Chondrocyte (in vitro differentiated cells): ENCODE measurements at regions not wholly inside any gene's neighbourhood (a gene's known extent, or its start where the extent isn't known, plus 50 kb on each side); places are given as distances from the start of the nearest gene placed in this dataset.

Experiments
- DNase-seq: peaks from one replicate; pipeline ENCODE4 v3.0.0; 2021; ENCODE audit warnings: mixed read lengths, low spot score
- H3K27ac Mint-ChIP-seq: one replicate; pipeline ENCODE4 v1.8.0; 2021; ENCODE audit warnings: mild to moderate bottlenecking, moderate library complexity, mixed read lengths; ENCODE audit not compliant: unreplicated experiment
- H3K27me3 Mint-ChIP-seq: 2 replicates; pipeline ENCODE4 v1.8.0; 2021; ENCODE audit warnings: low read depth, mixed read lengths
- H3K36me3 Mint-ChIP-seq: 2 replicates; pipeline ENCODE4 v1.8.0; 2021; ENCODE audit warnings: low read depth, mixed read lengths
- H3K4me1 Mint-ChIP-seq: 2 replicates; pipeline ENCODE4 v1.8.0; 2021; ENCODE audit warnings: low read depth, mild to moderate bottlenecking, mixed read lengths
- H3K4me3 Mint-ChIP-seq: one replicate; pipeline ENCODE4 v1.8.0; 2021; ENCODE audit warnings: mild to moderate bottlenecking, moderate library complexity, mixed read lengths; ENCODE audit not compliant: unreplicated experiment
- H3K9me3 Mint-ChIP-seq: 2 replicates; pipeline ENCODE4 v1.8.0; 2021; ENCODE audit warnings: low read depth, mixed read lengths
- TF ChIP-seq, protein P1 (sequence below): fragments of 200-600 bp; sonication (generic); IDR thresholded peaks from 2 replicates; pipeline ENCODE4 v1.5.0; 2021; ENCODE audit warnings: antibody characterized with exemption, mild to moderate bottlenecking, moderate library complexity

- no peak for DNase-seq
- Mint-ChIP-seq H3K4me3 (no peak overlapping the region), H3K27ac (no peak overlapping the region), H3K36me3 (no peaks in the 10 kb centered on the region), H3K4me1 (no peaks in the 10 kb centered on the region), H3K9me3 (no peaks in the 10 kb centered on the region), H3K27me3 (peaks cover 51% of the 10 kb centered on the region)
- TF ChIP-seq, protein P1, sequence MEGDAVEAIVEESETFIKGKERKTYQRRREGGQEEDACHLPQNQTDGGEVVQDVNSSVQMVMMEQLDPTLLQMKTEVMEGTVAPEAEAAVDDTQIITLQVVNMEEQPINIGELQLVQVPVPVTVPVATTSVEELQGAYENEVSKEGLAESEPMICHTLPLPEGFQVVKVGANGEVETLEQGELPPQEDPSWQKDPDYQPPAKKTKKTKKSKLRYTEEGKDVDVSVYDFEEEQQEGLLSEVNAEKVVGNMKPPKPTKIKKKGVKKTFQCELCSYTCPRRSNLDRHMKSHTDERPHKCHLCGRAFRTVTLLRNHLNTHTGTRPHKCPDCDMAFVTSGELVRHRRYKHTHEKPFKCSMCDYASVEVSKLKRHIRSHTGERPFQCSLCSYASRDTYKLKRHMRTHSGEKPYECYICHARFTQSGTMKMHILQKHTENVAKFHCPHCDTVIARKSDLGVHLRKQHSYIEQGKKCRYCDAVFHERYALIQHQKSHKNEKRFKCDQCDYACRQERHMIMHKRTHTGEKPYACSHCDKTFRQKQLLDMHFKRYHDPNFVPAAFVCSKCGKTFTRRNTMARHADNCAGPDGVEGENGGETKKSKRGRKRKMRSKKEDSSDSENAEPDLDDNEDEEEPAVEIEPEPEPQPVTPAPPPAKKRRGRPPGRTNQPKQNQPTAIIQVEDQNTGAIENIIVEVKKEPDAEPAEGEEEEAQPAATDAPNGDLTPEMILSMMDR, result no peak
Observed at GRCh38 chr22:22047266-22047665, 64.7 kb upstream of the TOP3B start.

- Mint-ChIP-seq H3K36me3 (no peaks in the 10 kb centered on the region), H3K9me3 (no peaks in the 10 kb centered on the region), H3K27ac (no peak overlapping the region), H3K27me3 (peaks cover 50% of the 10 kb centered on the region), H3K4me1 (no peaks in the 10 kb centered on the region), H3K4me3 (no peak overlapping the region)
- DNase-seq, result no peak
- TF ChIP-seq, protein P1, result no peak
Observed at GRCh38 chr22:22046370-22046769, 63.8 kb upstream of the TOP3B start.

- H3K36me3 Mint-ChIP-seq, result no peaks in the 10 kb centered on the region
- no peak for DNase-seq
- H3K27me3 Mint-ChIP-seq, result peaks cover 46% of the 10 kb centered on the region
- no peak overlapping the region for H3K27ac Mint-ChIP-seq
- H3K4me3 Mint-ChIP-seq, result no peak overlapping the region
- TF ChIP-seq, protein P1, result no peak
- H3K9me3 Mint-ChIP-seq, result no peaks in the 10 kb centered on the region
- no peaks in the 10 kb centered on the region for H3K4me1 Mint-ChIP-seq
Observed at GRCh38 chr22:22045571-22046335, 63.2 kb upstream of the TOP3B start.

DNA sequence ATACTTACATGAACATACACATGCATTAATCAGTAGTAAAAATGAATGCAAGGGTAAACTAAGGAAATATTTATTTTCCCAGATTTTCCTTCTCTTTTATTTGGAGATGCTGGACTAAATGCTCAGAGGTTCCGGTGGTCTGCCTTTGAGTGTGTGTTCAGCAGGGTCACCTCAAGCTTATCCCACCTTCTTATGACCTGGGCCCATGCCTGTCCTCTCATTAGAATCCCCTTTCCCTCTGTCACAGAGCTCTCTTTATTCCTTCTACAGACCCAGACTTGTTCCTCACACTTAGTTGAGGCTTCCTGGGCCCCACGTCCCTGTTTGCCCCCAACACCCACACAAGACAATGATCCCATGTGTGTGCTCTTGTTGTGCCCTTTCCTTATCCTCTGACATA lies 61.6 kb upstream of the TOP3B start:
- Mint-ChIP-seq H3K27ac (no peak overlapping the region), H3K9me3 (no peaks in the 10 kb centered on the region), H3K36me3 (no peaks in the 10 kb centered on the region), H3K4me1 (no peaks in the 10 kb centered on the region), H3K4me3 (no peak overlapping the region), H3K27me3 (peaks cover 53% of the 10 kb centered on the region)
- TF ChIP-seq, protein P1, result no peak
- no peak for DNase-seq

DNA sequence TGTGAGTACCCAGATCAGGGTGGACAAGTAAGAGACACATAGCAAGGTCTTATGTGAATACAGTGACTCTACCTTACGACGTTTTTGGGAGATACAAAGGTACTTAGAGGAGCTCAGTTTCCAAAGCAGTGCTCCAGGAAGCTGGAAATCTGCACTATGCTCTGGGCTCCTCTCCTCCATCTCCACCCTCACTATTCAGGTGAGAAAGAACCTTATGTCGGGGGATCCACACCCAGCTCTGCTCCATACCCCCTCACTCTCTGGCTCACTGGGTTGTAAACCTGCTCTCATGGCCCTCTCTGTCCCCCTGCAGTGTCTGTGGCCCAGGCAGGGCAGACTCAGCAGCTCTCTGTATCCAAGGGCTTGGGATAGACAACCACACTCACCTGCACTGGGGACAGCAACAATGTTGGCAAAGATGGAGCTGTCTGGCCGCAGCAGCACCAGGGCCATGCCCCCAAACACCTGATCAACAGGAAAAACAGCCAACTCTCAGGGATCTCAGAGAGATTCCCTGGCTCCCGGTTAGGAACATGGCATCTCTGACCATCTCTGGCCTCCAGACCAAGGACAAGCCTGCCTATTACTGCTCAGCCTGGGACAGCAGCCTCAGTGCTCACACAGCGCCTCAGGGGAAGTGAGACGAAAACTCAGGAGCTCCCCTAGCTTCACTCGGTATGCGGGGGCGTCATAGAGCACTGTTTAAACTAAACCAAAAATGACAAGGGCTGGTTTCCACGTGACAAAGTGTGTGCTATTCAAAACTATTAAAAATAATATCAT lies 60.9 kb upstream of the TOP3B start:
- Mint-ChIP-seq H3K4me1 (no peaks in the 10 kb centered on the region), H3K27me3 (peaks cover 49% of the 10 kb centered on the region), H3K27ac (no peak overlapping the region), H3K4me3 (no peak overlapping the region), H3K9me3 (no peaks in the 10 kb centered on the region), H3K36me3 (no peaks in the 10 kb centered on the region)
- no peak for DNase-seq
- TF ChIP-seq, protein P1, result no peak
